H4 (cell line): ENCODE measurements at regions not wholly inside any gene's neighbourhood (a gene's known extent, or its start where the extent isn't known, plus 50 kb on each side); places are given as distances from the start of the nearest gene placed in this dataset.
"Not testable (repeated sequence)": the region's sequence is repeated elsewhere in the genome, so short reads cannot be mapped to it uniquely, and the experiment has no call there.

Source experiments
- DNase-seq: peaks from one replicate; pipeline ENCODE4 v3.0.0-alpha.2; 2015; ENCODE audit warnings: low spot score

DNA sequence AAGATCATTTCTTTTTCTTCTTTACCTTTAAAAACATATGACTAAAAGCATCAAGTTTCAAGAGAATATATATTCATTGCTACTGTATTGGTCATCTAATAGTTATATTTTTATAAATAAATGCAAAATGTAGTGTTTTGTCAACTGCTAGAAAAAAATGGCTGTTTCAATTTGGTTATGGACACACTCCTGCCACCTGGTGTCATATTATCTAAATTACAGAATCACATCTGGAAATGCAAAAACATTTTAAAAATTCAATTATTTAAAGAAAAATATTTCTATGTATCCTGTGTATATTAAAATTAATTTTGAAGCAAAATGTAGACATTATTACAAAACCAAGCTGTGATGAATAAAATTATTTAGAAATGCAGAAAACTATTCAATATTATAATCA is 329.4 kb upstream of the PCDH18 start:
- no peak for DNase-seq

- no peak for DNase-seq
Observed at GRCh38 chr4:137853424-137853823, 321.1 kb upstream of the PCDH18 start.

GRCh38 chr4:137852326-137852725 is 320.0 kb upstream of the PCDH18 start:
- no peak for DNase-seq

DNA sequence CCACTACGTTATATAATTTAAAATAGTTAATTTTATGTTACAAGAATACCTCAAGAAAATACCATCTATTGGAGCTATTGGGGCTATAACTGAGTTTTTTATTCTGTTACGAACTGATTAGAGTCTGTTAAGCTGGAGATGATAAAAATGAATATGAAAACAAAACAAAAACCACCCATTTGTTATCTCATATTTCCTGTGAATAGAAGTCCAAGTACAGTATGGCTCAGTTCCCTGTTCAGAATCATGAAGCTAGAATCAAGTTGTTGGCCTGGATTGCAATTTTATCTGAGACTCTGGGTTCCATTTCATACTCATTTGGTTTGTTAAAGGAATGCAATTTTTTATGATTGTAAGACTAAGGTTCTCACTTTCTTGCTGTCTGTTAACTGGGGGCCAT is 319.1 kb upstream of the PCDH18 start:
- no peak for DNase-seq

- not testable (repeated sequence) for DNase-seq
Observed at GRCh38 chr4:137827945-137828344, 295.7 kb upstream of the PCDH18 start.

DNA sequence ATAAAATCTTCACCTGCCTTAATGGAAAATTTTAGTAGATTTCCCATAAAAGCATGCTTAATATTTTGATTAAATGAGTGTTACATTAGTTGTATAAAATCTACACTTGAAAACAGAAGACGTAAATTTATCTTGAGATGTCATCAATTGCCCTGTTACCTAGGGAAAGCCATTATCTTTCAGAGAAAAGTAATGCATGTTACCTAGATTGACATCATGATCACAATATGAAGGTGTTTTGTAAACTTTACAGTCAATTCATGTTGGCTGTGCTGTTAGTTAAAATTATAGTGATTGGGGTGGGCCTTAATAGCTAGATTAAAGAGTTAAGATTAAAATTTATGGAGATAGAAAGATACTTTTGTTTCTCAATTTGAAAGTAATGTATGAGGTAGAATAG is 293.2 kb upstream of the PCDH18 start:
- DNase-seq, result no peak

- DNase-seq, result no peak
Observed at GRCh38 chr4:137823007-137823406, 290.7 kb upstream of the PCDH18 start.

DNA sequence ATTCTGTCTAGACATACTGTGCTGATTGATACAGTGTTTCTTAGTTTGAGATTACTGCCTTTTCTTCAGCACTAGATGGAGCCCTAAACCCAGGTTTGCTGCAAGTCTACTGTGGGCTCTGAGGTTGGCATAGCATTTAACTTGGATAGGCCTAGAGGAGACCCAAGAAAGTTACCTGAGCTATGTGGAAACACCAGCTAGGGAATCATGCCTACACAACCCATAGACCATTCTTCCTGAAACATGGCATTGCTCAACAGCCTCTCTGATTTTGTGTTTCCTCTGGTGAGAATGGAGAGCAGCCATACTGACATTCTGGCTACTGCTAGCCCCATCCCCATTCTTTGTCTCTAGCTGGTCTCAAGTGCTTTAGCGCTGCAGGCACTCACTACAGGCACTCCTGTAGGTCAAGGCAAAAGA is 287.7 kb upstream of the PCDH18 start:
- DNase-seq, result peak; percentile 61

DNA sequence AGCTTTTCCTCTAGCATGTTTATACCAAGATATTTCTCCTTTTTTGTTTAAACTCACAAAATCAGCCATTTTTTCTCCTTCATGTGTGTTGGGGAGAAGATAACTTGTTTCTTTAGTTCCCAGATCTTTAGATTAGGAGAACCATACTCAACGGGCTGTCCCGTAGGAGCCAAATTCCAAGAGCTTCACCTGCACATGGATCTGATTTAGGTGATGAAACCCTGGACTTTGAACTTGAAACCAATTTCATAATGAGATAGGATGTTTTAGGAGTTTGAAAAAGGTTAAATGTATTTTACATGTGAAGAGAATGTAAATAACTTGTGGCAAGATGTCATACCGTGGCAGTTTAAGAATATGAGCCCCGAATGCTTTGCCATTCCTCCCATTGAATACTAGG is 280.0 kb upstream of the PCDH18 start:
- DNase-seq, result no peak

GRCh38 chr4:137806420-137806819 is 274.1 kb upstream of the PCDH18 start:
- DNase-seq, result no peak

GRCh38 chr4:137804906-137805495 is 272.7 kb upstream of the PCDH18 start:
- no peak for DNase-seq

DNA sequence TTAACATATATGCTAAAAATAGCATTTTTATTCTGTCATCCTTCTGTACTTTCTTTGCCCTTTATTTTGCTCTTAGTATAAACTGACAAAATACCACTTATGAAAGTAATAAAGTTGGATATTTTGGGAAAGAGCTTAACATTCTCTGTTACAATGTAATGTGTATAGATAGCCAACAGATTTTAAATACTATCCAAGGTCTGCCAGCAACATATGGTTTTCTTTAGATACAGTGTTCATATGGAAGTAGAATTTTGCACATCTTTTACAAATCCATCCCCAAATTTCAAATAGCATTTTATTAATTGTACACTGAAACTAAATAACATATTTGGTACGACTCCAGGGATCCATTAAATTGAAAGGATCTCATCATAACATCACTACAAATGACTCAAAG is 268.6 kb upstream of the PCDH18 start:
- DNase-seq, result no peak

- no peak for DNase-seq
Observed at GRCh38 chr4:137794764-137795254, 262.5 kb upstream of the PCDH18 start.

DNA sequence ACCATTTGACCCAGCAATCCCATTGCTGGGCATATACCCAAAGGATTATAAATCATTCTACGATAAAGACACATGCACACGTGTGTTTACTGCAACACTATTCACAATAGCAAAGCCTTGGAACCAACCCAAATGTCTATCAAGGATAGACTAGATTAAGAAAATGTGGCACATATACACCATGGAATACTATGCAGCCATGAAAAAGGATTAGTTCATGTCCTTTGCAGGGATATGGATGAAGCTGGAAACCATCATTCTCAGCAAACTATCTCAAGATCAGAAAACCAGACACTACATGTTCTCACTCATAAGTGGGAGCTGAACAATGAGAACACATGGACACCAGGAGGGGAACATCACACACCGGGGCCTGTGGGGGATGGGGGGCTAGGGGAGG is 257.0 kb upstream of the PCDH18 start:
- not testable (repeated sequence) for DNase-seq

GRCh38 chr4:137783923-137784322 is 251.6 kb upstream of the PCDH18 start:
- DNase-seq, result not testable (repeated sequence)

GRCh38 chr4:137775701-137776100 is 243.4 kb upstream of the PCDH18 start:
- no peak for DNase-seq

DNA sequence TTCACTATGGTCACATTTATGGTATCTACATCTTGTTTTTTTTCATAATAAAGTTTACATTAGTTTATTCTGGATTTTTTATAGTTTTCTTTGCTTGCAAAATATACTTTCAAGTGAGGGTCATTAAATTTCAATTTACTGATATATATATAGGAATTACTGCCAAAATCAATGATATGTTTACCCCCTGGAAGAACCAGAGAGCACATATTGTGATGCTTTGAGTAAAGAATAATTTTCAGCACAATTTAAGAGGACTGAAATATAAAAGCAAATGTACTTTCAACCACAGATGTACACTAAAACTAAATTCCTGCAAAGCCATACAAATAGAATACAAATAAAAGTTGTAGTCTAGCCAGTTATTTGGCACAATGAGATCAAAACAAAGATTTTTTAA is 242.2 kb upstream of the PCDH18 start:
- no peak for DNase-seq

GRCh38 chr4:137768881-137769280 is 236.6 kb upstream of the PCDH18 start:
- DNase-seq, result no peak

- DNase-seq, result no peak
Observed at GRCh38 chr4:137768196-137768595, 235.9 kb upstream of the PCDH18 start.

- no peak for DNase-seq
Observed at GRCh38 chr4:137762591-137762990, 230.3 kb upstream of the PCDH18 start.

DNA sequence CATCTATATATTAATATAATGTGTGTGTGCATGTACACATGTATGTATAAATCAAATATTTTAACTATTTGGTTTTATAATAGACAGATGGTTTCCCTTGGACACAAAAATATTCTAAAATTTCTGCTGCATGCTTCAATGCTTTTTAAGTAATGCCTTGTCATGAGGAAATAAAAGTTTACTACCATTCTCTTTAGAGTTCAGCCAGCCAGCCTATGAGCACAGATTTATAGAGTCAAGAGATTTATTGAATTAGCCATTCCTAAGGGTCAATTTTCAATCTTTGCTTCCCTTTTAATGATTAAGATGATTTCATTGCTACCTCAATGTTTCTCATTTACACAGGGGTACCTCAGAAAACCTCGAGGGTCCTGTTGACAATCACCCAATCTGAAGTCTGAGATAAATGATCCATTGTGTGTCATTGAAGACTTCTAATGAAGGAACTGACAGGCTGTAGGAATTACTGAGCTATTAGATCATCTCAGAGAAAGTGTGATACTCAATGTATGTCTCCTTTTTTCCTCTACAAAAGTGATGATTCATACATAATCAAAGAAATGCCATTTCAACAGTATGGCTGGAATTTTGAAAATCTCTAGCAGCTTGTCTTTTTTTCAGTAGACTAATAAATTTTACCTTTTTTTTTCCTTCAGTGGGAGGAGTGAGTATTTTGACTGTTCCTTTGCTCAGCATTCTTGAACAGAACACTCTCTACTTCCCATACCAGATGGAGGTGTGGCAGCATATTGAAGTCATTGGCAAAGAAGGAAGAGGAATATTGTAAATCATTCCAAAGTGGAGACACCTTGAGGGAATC is 222.6 kb upstream of the PCDH18 start:
- no peak for DNase-seq

GRCh38 chr4:137749466-137749865 is 217.2 kb upstream of the PCDH18 start:
- DNase-seq, result no peak

- DNase-seq, result no peak
Observed at GRCh38 chr4:137748616-137749015, 216.3 kb upstream of the PCDH18 start.
